B cell (primary cell): ENCODE measurements at regions not wholly inside any gene's neighbourhood (a gene's known extent, or its start where the extent isn't known, plus 50 kb on each side); places are given as distances from the start of the nearest gene placed in this dataset.

Source experiments
- ATAC-seq: fragments of 200-7000 bp; cut with Tn5 transposase; one replicate; pipeline ENCODE4 v1.10.0; 2021; ENCODE audit warnings: low read depth, mild to moderate bottlenecking, moderate number of reproducible peaks, moderate library complexity
- CTCF ChIA-PET: fragments of 350-600 bp; sonication (Branson Sonifier 250); formaldehyde crosslinking; loops from one replicate; lab custom pipeline; 2021; ENCODE audit warnings: antibody characterized with exemption, inconsistent platforms; lab: Charles Lee
- POLR2A ChIA-PET: fragments of 350-600 bp; sonication (Branson Sonifier 250); formaldehyde crosslinking; loops from one replicate; lab custom pipeline; 2021; ENCODE audit warnings: antibody characterized with exemption; lab: Charles Lee
- DNase-seq: peaks from one replicate; pipeline ENCODE4 v3.0.0; 2013
- H2AFZ ChIP-seq: 2 replicates; pipeline ENCODE4 v1.6.1; 2012; ENCODE audit warnings: mild to moderate bottlenecking, low read depth, low read length; ENCODE audit not compliant: insufficient read depth, poor library complexity, severe bottlenecking
- H3K27ac ChIP-seq, 2 donors: 1 replicate in 1 of 2; 2 replicates in 1 of 2; pipeline ENCODE4 v1.5.1; 2012 to 2013; ENCODE audit warnings: low read length in 2 of 2, mild to moderate bottlenecking in 2 of 2, moderate library complexity in 1 of 2
- H3K27me3 ChIP-seq, 4 experiments: fragments of 200-600 bp in 1 of 4; sonication (generic) in 1 of 4; replicated peaks in 1 of 4; 1 replicate in 2 of 4; 2 replicates in 2 of 4; pipeline versions ENCODE4 v1.6.1 to v1.7.0; 2013 to 2016; ENCODE audit warnings: low read length in 3 of 4, mild to moderate bottlenecking in 2 of 4, mixed read lengths in 1 of 4, moderate library complexity in 1 of 4; ENCODE audit not compliant: insufficient read depth in 4 of 4, control insufficient read depth in 3 of 4; ENCODE audit errors: control extremely low read depth in 1 of 4
- H3K36me3 ChIP-seq, 2 experiments: replicated peaks in 1 of 2; 1 replicate in 1 of 2; 2 replicates in 1 of 2; pipeline versions ENCODE4 v1.6.1 to v1.7.1; 2013; ENCODE audit warnings: low read length in 1 of 2; ENCODE audit not compliant: insufficient read depth in 2 of 2, control insufficient read depth in 1 of 2; ENCODE audit errors: control extremely low read depth in 1 of 2, extremely low read depth in 1 of 2
- H3K4me1 ChIP-seq, 2 donors: fragments of 200-600 bp in 1 of 2; sonication (generic) in 1 of 2; 1 replicate in 1 of 2; 2 replicates in 1 of 2; pipeline versions ENCODE4 v1.5.1 to v1.6.1; 2013 to 2017; ENCODE audit warnings: low read length in 2 of 2; ENCODE audit not compliant: control insufficient read depth in 2 of 2, insufficient read depth in 2 of 2
- H3K4me2 ChIP-seq: replicated peaks from 2 replicates; pipeline ENCODE3; 2012; ENCODE audit warnings: mild to moderate bottlenecking, low read depth, low read length; ENCODE audit not compliant: poor library complexity, severe bottlenecking
- H3K4me3 ChIP-seq, 5 experiments: fragments of 200-600 bp in 1 of 5; sonication (generic) in 1 of 5; 1 replicate in 3 of 5; 2 replicates in 2 of 5; pipeline versions ENCODE4 v1.5.1 to v1.7.0; 2011 to 2016; ENCODE audit warnings: low read length in 4 of 5, mild to moderate bottlenecking in 4 of 5, low read depth in 2 of 5, control low read depth in 1 of 5, moderate library complexity in 1 of 5; ENCODE audit not compliant: insufficient read depth in 1 of 5; ENCODE audit errors: control extremely low read depth in 1 of 5, extremely low read depth in 1 of 5
- H3K79me2 ChIP-seq: fragments of 200-600 bp; sonication (generic); one replicate; pipeline ENCODE4 v1.6.0; 2016; ENCODE audit warnings: low read length; ENCODE audit not compliant: control insufficient read depth, insufficient read depth
- H3K9ac ChIP-seq: fragments of 200-600 bp; sonication (generic); 2 replicates; pipeline ENCODE4 v1.6.1; 2017; ENCODE audit warnings: mild to moderate bottlenecking, low read length, moderate library complexity
- H3K9me3 ChIP-seq, 3 donors: one replicate each; pipeline versions ENCODE4 v1.6.1 to v1.7.1; 2013; ENCODE audit warnings: low read length in 2 of 3; ENCODE audit not compliant: control insufficient read depth in 2 of 3, insufficient read depth in 1 of 3; ENCODE audit errors: control extremely low read depth in 1 of 3
- H4K20me1 ChIP-seq: 2 replicates; pipeline ENCODE4 v1.6.0; 2012; ENCODE audit warnings: mild to moderate bottlenecking, low read length; ENCODE audit not compliant: insufficient read depth, control insufficient read depth, poor library complexity, severe bottlenecking
- H3K27ac Mint-ChIP-seq: one replicate; pipeline ENCODE4 v1.8.0; 2021; ENCODE audit warnings: mixed read lengths
- H3K27me3 Mint-ChIP-seq: one replicate; pipeline ENCODE4 v1.8.0; 2021; ENCODE audit warnings: mixed read lengths
- H3K4me1 Mint-ChIP-seq: one replicate; pipeline ENCODE4 v1.8.0; 2021; ENCODE audit warnings: mixed read lengths
- H3K4me3 Mint-ChIP-seq: one replicate; pipeline ENCODE4 v1.8.0; 2021; ENCODE audit warnings: mixed read lengths
- H3K9me3 Mint-ChIP-seq: one replicate; pipeline ENCODE4 v1.8.0; 2022; ENCODE audit warnings: mixed read lengths; ENCODE audit not compliant: insufficient read depth
- CTCF ChIP-seq: fragments of 200-600 bp; IDR thresholded peaks from one replicate; pipeline ENCODE4 v1.8.0; 2022; ENCODE audit warnings: antibody characterized with exemption, mild to moderate bottlenecking
- EZH2 ChIP-seq: IDR thresholded peaks from 2 replicates; pipeline ENCODE4 v1.6.1; 2012; ENCODE audit warnings: borderline replicate concordance, low read depth, mild to moderate bottlenecking, moderate library complexity, low read length; ENCODE audit not compliant: insufficient read depth, poor library complexity, severe bottlenecking
- WGBS: methylation state at CpG from one replicate; pipeline ENCODE4 v1.1.5; 2013; ENCODE audit warnings: missing lambda C conversion rate; ENCODE audit not compliant: insufficient coverage; 5-methylcytosine and 5-hydroxymethylcytosine counted together
- intact Hi-C: fragments of 100-400 bp; cut with micrococcal nuclease; formaldehyde crosslinking; loops from one replicate; pipeline ENCODE4 v1.10.0; 2022

GRCh38 chr2:83359336-83359735 is 1099.7 kb downstream of the SUCLG1 start:
- no peak overlapping the region for H3K4me2 ChIP-seq
- no peak overlapping the region for H3K4me3 ChIP-seq
- WGBS: no CpG with 5 or more reads among the region's 3 CpGs
- no peaks in the 10 kb centered on the region for H3K27me3 ChIP-seq
- peaks cover 8% of the 10 kb centered on the region for H3K9me3 Mint-ChIP-seq
- H3K9ac ChIP-seq: no peak overlapping the region
- no peak for TF ChIP-seq EZH2
- TF ChIP-seq CTCF: no peak
- ChIA-PET POLR2A (no interaction called here), CTCF (no interaction called here)
- H3K27ac Mint-ChIP-seq: no peak overlapping the region
- no peaks in the 10 kb centered on the region for H3K4me1 ChIP-seq
- DNase-seq (no peak), ATAC-seq (no peak)
- H3K79me2 ChIP-seq: no peaks in the 10 kb centered on the region
- H2AFZ ChIP-seq: no peak overlapping the region
- no peaks in the 10 kb centered on the region for H4K20me1 ChIP-seq
- H3K36me3 ChIP-seq: no peaks in the 10 kb centered on the region
- H3K4me3 Mint-ChIP-seq: no peak overlapping the region
- no peak overlapping the region for H3K27ac ChIP-seq
- H3K27me3 Mint-ChIP-seq: no peaks in the 10 kb centered on the region
- intact Hi-C loops: no loop called here
- no peaks in the 10 kb centered on the region for H3K4me1 Mint-ChIP-seq
- H3K9me3 ChIP-seq: no peaks in the 10 kb centered on the region

GRCh38 chr2:83342860-83343329 is 1116.2 kb downstream of the SUCLG1 start:
- CTCF ChIA-PET: no interaction called here
- no peak for DNase-seq
- no peak for ATAC-seq

More at GRCh38 chr2:83342860-83343329, 1116.2 kb downstream of the SUCLG1 start:
- no peak for TF ChIP-seq EZH2
- TF ChIP-seq CTCF: no peak
- no peak overlapping the region for H2AFZ ChIP-seq
- H3K4me1 ChIP-seq: no peaks in the 10 kb centered on the region
- Mint-ChIP-seq H3K27ac (no peak overlapping the region), H3K9me3 (peaks cover 4% of the 10 kb centered on the region), H3K4me1 (no peaks in the 10 kb centered on the region), H3K27me3 (no peaks in the 10 kb centered on the region), H3K4me3 (no peak overlapping the region)
- intact Hi-C loops: no loop called here
- H4K20me1 ChIP-seq: no peaks in the 10 kb centered on the region
- no peak overlapping the region for H3K4me2 ChIP-seq
- POLR2A ChIA-PET: no interaction called here
- peaks cover 0 to 4% (median 0%) of the 10 kb centered on the region in 3 donors for H3K9me3 ChIP-seq
- no peaks in the 10 kb centered on the region for H3K79me2 ChIP-seq
- no peaks in the 10 kb centered on the region for H3K36me3 ChIP-seq
- no peak overlapping the region for H3K27ac ChIP-seq
- no CpG with 5 or more reads among the region's 2 CpGs for WGBS
- H3K9ac ChIP-seq: no peak overlapping the region
- no peaks in the 10 kb centered on the region for H3K27me3 ChIP-seq
- no peak overlapping the region for H3K4me3 ChIP-seq
